GM18909 (cell line): ENCODE measurements at regions not wholly inside any gene's neighbourhood (a gene's known extent, or its start where the extent isn't known, plus 50 kb on each side); places are given as distances from the start of the nearest gene placed in this dataset.

Source experiments
- ATAC-seq: cut with Tn5 transposase; IDR thresholded peaks from one replicate; pipeline ENCODE4 v1.9.1; 2021; ENCODE audit warnings: mild to moderate bottlenecking; ENCODE audit not compliant: unreplicated experiment, poor library complexity

DNA sequence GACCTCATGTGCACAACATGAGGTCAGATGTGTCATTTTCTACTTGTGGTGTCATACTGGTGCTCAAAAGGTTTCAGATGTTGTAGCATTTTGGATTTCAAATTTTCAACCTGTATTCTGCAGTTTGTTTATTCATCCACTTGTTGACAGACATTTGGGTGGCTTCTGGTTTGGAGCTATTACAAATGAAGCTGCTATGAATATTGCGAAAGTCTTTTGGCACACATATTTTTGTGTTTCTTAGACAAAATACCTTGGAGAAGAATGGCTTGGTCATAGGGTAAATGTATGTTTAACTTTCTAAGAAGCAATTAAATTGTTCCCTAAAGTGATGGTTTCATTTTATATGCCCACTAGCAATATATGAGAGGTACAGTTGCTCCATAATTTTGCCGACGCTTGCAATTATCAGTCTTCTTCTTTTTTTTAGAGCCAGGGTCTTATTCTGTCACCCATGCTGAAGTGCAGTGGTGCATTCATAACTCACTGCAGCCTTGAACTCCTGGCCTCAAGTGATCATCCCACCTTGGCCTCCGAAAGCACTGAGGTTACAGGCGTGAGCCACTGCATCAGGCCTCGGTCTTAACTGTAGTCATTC lies 70.7 kb upstream of the TRPC7 start:
- no peak for ATAC-seq

DNA sequence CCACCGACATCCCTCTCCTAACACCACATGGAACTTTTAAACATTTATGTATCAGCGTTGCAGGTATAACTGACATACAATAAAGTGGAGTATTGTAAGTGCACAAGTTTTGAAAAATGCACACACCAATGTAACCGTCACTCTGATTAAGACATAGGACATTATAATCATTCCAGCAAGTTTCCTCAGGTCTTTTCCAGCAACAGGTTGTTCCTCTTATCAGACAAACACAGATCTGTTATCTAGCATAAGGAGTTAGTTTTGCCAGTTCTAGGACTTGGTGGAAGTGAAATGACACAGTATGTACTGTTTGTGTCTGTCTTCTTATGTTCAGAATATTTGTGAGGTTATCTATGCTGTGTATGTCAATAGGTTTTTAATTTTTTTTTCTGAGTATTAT lies 69.5 kb upstream of the TRPC7 start:
- no peak for ATAC-seq

DNA sequence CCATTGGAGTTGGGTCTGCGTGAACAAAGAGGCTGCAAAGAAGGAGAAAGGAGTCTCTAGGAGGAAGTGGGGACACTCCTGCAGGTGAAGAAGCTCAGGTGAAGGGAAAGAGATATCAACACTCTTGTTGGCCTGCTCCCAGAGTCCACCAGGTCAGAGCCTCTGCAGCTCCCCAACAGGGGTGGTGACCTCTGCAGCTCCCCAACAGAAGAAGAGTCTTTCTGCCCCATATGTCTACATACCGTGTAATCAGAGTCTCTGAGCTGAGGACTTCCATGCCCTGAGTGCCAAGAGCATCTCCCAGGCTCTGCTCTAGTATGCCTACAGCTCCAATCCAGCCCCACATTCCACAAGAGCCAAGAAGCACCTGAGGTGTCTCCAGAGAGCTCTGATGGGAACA lies 67.4 kb upstream of the TRPC7 start:
- no peak for ATAC-seq

DNA sequence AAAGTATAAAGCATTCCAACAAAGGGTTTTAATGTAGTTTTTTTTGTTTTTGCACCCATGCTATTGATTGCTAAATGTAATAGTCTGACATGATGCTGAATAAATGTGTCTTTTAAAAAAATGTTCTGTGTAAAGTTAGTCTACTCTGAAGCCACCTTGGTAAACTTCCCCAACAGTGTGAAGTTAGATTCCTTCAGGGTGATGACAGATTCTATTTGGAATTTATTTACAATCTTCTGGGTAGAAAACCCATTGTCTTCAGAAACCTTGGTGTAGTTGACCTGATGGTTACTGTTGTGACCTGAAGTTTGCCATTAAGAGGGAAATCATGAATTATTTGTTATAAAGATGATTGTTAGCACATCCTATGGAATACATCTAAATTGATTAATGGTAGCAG lies 64.7 kb upstream of the TRPC7 start:
- no peak for ATAC-seq

DNA sequence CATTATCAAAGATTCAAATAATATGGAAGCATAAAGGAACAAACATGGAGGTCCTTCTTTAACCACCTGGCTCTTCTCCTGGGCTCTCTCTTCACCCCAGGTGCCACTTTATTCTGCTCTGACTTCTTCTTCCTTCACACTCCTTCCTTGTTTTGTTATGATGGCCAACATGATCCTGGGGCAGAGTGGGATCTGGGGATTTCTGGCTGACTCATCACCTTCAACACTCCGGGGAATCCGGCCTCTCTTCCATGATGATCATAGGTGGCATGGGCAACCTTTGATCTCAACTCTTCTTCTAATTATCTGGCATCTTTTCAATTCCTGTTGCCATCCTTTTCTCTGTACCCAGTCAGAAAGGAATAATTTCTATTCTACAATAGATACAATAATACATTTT lies 62.1 kb upstream of the TRPC7 start:
- no peak for ATAC-seq

DNA sequence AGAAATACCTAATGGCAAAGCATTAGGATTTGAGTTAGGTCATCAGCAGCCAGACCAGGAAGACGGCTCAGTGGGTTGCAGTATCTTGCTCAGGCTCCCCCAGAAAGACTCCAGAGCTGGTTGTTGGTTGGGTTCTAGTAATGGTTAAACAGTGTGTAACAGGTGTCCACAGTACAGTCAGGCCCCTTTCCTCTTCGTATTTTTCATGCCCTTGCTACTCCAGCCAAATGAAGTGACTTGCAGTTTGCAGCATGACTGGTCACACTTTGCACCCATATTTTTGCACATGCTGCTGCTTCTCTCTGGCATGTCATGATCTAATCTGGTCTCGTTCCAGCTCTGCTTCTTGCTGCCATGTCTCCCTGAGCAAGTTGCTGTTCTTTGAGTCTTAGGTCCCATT lies 60.6 kb upstream of the TRPC7 start:
- ATAC-seq = no peak

DNA sequence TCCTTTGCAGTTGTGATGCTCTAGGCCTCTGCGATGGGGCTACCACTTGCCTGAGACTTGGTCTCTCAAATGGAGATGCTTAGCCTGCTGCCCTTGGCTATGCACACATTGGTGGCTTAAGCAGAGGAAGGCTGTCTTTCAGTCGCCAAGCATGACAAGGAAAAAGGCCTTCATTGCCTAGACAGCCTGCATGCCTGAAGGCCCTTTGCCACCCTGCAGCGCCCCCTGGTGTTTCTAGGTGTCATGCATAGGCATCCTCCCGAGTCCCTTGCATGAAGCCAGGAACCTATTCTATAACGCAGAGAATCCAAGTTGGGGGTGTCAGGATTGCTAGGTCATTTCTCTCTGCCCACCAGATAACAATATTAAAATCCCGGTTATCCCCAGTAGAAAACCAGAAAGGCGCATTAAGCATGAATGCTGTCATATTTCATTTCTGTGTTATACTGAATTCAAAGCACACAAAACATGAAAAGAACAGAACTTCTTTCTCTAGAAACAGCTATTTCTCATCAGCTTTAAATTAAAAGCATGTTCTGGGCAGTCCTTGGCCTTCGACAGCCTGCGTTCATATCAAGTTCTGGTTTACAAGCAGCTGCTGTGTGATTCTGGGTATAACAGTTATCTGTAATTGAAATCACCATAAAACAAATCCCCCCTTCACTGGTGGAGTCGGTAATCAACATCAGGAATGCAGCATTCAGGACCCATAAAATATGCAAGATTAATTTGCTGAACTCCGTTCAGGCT lies 59.7 kb upstream of the TRPC7 start:
- ATAC-seq = peak; percentile 62

DNA sequence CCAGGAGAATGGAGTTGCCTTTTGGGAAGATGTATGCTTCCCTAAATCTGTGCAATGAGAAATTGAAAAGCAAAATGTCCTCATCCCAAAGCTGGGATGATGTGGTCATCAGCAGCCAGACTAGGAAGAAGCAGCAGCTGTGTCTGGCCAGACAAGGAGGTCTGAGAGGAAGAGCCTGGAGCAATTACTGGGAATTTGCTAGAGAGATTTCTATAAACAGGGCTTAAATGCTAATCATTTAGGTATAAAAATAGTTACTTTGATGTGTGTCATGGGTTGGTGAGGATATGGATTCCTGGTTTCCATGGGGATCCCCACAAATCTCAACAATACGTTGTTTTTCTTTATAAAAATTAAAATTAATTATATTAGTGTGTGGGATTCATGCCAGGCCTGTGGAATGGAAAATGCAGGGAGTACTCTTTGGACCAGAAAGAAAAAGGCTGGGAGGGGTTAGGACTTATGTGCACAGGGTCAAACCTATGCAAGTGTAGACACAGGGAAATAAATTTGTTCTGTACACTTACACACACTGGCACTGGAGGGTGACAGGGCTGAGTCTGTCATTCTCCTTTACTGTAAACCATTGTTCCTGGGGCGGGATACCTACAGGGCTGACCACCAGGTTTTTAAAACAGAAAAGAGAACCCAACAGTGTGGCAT lies 58.7 kb upstream of the TRPC7 start:
- ATAC-seq = no peak

DNA sequence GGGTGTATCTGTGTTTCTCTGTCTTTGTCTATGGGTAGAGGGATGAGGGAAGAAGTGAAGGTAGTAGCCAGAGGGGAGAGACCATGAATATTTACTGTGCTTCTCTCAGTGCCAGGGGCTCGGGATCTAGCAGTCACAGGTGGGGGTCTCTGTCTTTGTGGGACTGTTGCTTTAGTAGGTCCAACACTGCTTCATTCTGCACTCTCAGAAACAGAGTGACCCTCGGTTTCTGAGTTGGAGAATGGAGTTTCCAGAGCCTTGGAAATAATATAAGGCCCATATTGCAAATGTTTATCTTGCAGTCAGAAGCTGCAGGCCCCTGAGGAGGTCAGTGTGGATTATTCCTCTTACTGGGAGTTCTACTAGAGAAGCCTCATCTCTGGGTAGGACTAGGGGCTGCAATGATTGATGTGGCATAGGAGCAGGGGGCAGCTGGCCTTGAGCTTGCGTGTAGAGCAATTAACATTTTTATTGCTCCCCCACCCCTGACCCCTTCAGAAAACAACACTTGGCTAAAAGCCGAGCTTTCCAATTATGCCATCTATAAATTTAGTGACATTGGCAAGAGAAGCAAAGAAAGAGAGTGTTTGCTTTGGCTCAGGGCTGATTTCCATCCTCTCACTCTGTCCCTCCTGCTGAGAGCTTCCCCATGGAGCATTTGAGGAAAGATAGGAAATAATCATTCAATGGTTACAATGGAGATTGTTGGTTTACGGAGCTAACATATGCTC lies 55.0 kb upstream of the TRPC7 start:
- ATAC-seq = no peak

DNA sequence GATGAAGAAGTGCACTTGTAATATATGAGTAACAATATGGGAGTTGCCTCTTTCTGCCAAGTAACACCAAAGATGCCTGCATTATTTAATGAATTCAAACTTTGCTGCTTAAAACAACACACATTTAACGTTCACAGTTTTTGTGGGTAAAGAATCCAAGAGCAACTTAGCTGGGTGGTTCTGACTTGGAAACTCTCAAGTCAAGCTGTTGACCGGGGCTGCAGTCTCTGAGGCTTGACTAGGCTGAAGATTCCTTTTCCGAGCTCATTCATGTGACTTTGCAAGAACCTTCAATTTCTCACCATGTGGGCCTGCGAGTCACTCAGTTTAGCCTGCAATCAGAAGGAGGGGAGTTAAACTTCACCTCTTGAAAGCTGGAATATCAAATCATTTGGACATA lies 53.0 kb upstream of the TRPC7 start:
- ATAC-seq = no peak
